Activated T-helper 17 cell treated with anti-CD3 and anti-CD28 coated beads, Interleukin-2, amount 50 U/mL, for 72 hours (primary cell): ENCODE measurements at regions not wholly inside any gene's neighbourhood (a gene's known extent, or its start where the extent isn't known, plus 50 kb on each side); places are given as distances from the start of the nearest gene placed in this dataset.
A peak's percentile ranks its signal among the peaks of the same experiment; 100 is the strongest.
"Not testable (repeated sequence)": the region's sequence is repeated elsewhere in the genome, so short reads cannot be mapped to it uniquely, and the experiment has no call there.

Experiments used
- ATAC-seq: fragments of 150-1000 bp; cut with Tn5 transposase; replicated peaks from 2 replicates; pipeline ENCODE4 v1.10.0; 2021; ENCODE audit warnings: mild to moderate bottlenecking, moderate library complexity
- H3K27ac Mint-ChIP-seq: one replicate; pipeline ENCODE4 v1.8.0; 2022; ENCODE audit warnings: mixed read lengths
- H3K27me3 Mint-ChIP-seq: one replicate; pipeline ENCODE4 v1.8.0; 2022; ENCODE audit warnings: mixed read lengths
- H3K36me3 Mint-ChIP-seq: one replicate; pipeline ENCODE4 v1.8.0; 2022; ENCODE audit warnings: low read depth, mild to moderate bottlenecking, mixed read lengths
- H3K4me1 Mint-ChIP-seq: one replicate; pipeline ENCODE4 v1.8.0; 2022; ENCODE audit warnings: mixed read lengths
- H3K4me3 Mint-ChIP-seq: one replicate; pipeline ENCODE4 v1.8.0; 2022; ENCODE audit warnings: mild to moderate bottlenecking, mixed read lengths
- H3K9me3 Mint-ChIP-seq: one replicate; pipeline ENCODE4 v1.8.0; 2022; ENCODE audit warnings: mixed read lengths

GRCh38 chr5:89324990-89325389 is 442.0 kb upstream of the MEF2C start:
- Mint-ChIP-seq H3K27me3 (no peaks in the 10 kb centered on the region), H3K9me3 (peaks cover 4% of the 10 kb centered on the region), H3K36me3 (no peaks in the 10 kb centered on the region), H3K4me3 (no peak overlapping the region), H3K27ac (no peak overlapping the region), H3K4me1 (no peaks in the 10 kb centered on the region)
- ATAC-seq: no peak

GRCh38 chr5:89320421-89321277 is 437.7 kb upstream of the MEF2C start:
- H3K27me3 Mint-ChIP-seq: no peaks in the 10 kb centered on the region
- H3K36me3 Mint-ChIP-seq: no peaks in the 10 kb centered on the region
- H3K9me3 Mint-ChIP-seq: no peaks in the 10 kb centered on the region
- no peaks in the 10 kb centered on the region for H3K4me1 Mint-ChIP-seq
- H3K27ac Mint-ChIP-seq: no peak overlapping the region
- H3K4me3 Mint-ChIP-seq: no peak overlapping the region
- ATAC-seq: no peak

- not testable (repeated sequence) for H3K9me3 Mint-ChIP-seq, ATAC-seq, H3K4me3 Mint-ChIP-seq, H3K4me1 Mint-ChIP-seq, H3K27me3 Mint-ChIP-seq, H3K27ac Mint-ChIP-seq, H3K36me3 Mint-ChIP-seq
These were observed 434.9 kb upstream of the MEF2C start for GRCh38 chr5:89317838-89318237.

DNA sequence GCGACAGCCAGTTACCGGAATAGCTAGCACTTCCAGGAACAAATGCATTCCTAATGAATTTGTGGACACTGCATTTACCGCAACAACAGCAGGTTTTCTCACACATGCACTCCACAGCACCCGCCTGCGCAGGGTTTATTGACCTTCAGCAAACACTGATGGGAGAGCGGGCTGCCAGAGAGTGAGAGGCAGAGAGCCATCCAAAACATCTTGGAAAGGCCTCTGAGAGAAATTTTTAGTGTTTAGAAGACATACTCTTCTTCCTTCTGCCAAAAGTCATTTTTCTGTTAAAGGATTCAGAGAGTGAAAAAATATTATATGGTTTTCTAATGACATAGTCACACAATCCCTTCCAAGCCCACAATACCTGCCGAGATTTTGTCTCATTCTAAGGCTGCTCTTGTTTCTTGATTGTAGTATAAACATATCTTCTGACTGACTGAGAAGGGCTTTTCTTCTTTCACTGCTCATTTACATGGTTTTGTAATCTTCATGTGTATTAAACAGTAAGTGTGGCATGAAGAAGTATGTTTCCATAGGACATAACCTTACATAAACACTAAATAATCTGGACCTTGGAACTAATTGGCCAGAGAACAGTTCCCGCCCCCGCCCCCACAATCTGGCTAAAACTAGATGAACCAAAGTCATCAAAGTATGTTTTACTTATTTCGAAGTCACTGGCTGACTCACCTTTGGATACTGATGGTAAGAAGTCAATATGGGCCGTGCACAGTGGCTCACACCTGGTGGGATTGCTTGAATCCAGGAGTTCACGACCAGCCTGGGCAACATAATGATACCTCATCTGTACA is 432.5 kb upstream of the MEF2C start:
- H3K4me3 Mint-ChIP-seq: no peak overlapping the region
- no peak overlapping the region for H3K27ac Mint-ChIP-seq
- no peaks in the 10 kb centered on the region for H3K4me1 Mint-ChIP-seq
- H3K36me3 Mint-ChIP-seq: no peaks in the 10 kb centered on the region
- ATAC-seq: no peak
- no peaks in the 10 kb centered on the region for H3K27me3 Mint-ChIP-seq
- H3K9me3 Mint-ChIP-seq: no peaks in the 10 kb centered on the region

GRCh38 chr5:89313804-89314588 is 431.0 kb upstream of the MEF2C start:
- ATAC-seq: peak; percentile 88

DNA sequence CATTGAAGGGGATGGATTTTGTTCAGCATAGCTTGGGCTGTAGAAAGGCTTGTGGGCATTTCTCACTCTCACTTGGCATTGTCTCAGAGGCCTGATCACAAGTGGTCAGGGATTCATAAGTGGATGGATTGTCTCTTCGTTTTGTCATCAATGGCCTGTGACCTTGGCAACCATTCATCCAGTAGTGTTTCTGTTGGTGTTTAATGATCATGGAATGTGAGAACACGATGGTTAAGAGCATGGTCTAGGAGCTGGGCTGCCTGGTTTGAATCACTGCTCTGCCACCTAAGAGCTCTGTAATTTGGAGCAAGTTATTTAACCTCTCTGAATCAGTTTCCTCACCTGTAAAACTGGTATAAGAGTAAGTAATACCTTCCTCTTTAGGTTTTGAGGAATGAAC is 430.1 kb upstream of the MEF2C start:
- no peaks in the 10 kb centered on the region for H3K9me3 Mint-ChIP-seq
- no peak overlapping the region for H3K4me3 Mint-ChIP-seq
- H3K27me3 Mint-ChIP-seq: no peaks in the 10 kb centered on the region
- no peaks in the 10 kb centered on the region for H3K4me1 Mint-ChIP-seq
- H3K27ac Mint-ChIP-seq: no peak overlapping the region
- no peaks in the 10 kb centered on the region for H3K36me3 Mint-ChIP-seq
- peak; percentile 26 for ATAC-seq

More at GRCh38 chr5:89313804-89314588, 431.0 kb upstream of the MEF2C start:
- Mint-ChIP-seq H3K27ac (no peak overlapping the region), H3K4me3 (no peak overlapping the region), H3K27me3 (no peaks in the 10 kb centered on the region), H3K36me3 (no peaks in the 10 kb centered on the region), H3K4me1 (no peaks in the 10 kb centered on the region), H3K9me3 (no peaks in the 10 kb centered on the region)

GRCh38 chr5:89309268-89309667 is 426.3 kb upstream of the MEF2C start:
- no peak overlapping the region for H3K4me3 Mint-ChIP-seq
- no peak overlapping the region for H3K27ac Mint-ChIP-seq
- no peaks in the 10 kb centered on the region for H3K4me1 Mint-ChIP-seq
- H3K9me3 Mint-ChIP-seq: no peaks in the 10 kb centered on the region
- H3K36me3 Mint-ChIP-seq: no peaks in the 10 kb centered on the region
- no peaks in the 10 kb centered on the region for H3K27me3 Mint-ChIP-seq
- ATAC-seq: no peak

GRCh38 chr5:89308606-89309040 is 425.6 kb upstream of the MEF2C start:
- H3K36me3 Mint-ChIP-seq: no peaks in the 10 kb centered on the region
- ATAC-seq: no peak
- no peak overlapping the region for H3K27ac Mint-ChIP-seq
- no peaks in the 10 kb centered on the region for H3K4me1 Mint-ChIP-seq
- H3K4me3 Mint-ChIP-seq: no peak overlapping the region
- H3K9me3 Mint-ChIP-seq: no peaks in the 10 kb centered on the region
- no peaks in the 10 kb centered on the region for H3K27me3 Mint-ChIP-seq

DNA sequence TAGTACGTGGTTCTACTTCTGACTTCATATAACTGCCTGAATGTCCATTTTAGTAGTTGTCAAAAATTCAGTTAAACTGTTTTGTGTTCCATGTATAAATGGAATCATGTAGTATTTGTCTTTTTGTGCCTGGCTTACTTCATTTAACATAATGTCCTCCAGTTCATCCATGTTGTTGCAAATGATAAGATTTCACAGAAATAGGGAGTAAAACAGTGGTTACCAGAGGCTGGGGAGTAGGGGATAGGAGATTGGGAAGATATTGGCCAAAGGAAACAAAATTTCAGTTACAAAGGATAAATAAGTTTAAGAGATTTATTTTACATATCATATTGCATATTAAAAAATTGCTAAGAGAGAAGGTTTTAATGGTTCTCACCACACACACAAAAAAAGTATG is 425.0 kb upstream of the MEF2C start:
- ATAC-seq: no peak
- Mint-ChIP-seq H3K27ac (no peak overlapping the region), H3K9me3 (no peaks in the 10 kb centered on the region), H3K4me3 (no peak overlapping the region), H3K36me3 (no peaks in the 10 kb centered on the region), H3K27me3 (no peaks in the 10 kb centered on the region), H3K4me1 (no peaks in the 10 kb centered on the region)

- not testable (repeated sequence) for H3K27ac Mint-ChIP-seq, H3K36me3 Mint-ChIP-seq, ATAC-seq, H3K4me3 Mint-ChIP-seq, H3K27me3 Mint-ChIP-seq, H3K4me1 Mint-ChIP-seq, H3K9me3 Mint-ChIP-seq
These were observed 424.2 kb upstream of the MEF2C start for GRCh38 chr5:89307141-89307540.

- H3K27ac Mint-ChIP-seq: no peak overlapping the region
- ATAC-seq: no peak
- H3K36me3 Mint-ChIP-seq: no peaks in the 10 kb centered on the region
- H3K4me1 Mint-ChIP-seq: no peaks in the 10 kb centered on the region
- H3K4me3 Mint-ChIP-seq: no peak overlapping the region
- no peaks in the 10 kb centered on the region for H3K27me3 Mint-ChIP-seq
- peaks cover 4% of the 10 kb centered on the region for H3K9me3 Mint-ChIP-seq
These were observed 420.1 kb upstream of the MEF2C start for GRCh38 chr5:89303033-89303480.

DNA sequence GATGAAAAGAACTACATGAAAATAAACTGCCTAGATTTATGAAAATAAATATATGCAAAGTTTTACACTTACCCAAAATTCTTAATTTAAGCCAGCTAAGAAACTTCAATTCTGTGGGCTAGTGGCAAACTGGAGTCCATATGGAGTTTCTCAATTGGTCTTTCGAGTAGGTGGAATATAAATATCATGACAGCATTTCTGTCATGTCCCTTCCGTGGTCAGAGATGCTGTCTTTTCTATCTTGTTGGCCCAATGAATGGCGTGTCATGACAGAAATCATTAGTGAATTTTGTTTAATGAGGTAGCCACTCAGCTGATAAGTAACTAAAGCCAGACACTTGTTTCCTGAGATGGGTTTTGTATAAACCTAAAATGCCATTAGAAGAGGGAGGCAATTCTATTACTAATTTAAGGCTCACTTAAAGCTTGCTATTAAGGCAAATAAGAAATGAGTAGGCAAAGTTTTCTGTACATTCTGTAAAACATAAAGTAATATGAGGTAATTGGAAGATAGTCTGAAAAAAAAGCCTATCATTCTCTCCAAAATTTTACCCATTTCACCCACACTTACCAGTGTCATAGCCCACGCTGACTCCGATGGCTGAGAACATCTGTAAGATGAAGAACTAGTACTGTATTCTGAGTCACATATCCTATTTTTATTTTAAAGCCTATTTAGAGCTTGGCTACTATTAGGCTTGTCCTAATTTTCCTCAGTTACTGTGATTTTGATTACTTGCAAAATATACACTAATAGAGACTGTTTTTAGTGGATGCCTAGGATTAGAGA is 419.3 kb upstream of the MEF2C start:
- peaks cover 4% of the 10 kb centered on the region for H3K9me3 Mint-ChIP-seq
- no peak for ATAC-seq
- no peak overlapping the region for H3K4me3 Mint-ChIP-seq
- H3K27ac Mint-ChIP-seq: no peak overlapping the region
- H3K4me1 Mint-ChIP-seq: no peaks in the 10 kb centered on the region
- H3K36me3 Mint-ChIP-seq: no peaks in the 10 kb centered on the region
- H3K27me3 Mint-ChIP-seq: no peaks in the 10 kb centered on the region

GRCh38 chr5:89301321-89302025 is 418.5 kb upstream of the MEF2C start:
- Mint-ChIP-seq H3K27ac (no peak overlapping the region), H3K36me3 (no peaks in the 10 kb centered on the region), H3K4me1 (no peaks in the 10 kb centered on the region), H3K4me3 (no peak overlapping the region), H3K27me3 (no peaks in the 10 kb centered on the region), H3K9me3 (peaks cover 4% of the 10 kb centered on the region)
- ATAC-seq: no peak
